DMS114 treated with DMSO at 0.1 percent for 48 hours (cell line): ENCODE measurements at regions not wholly inside any gene's neighbourhood (a gene's known extent, or its start where the extent isn't known, plus 50 kb on each side); places are given as distances from the start of the nearest gene placed in this dataset.
"Not testable (repeated sequence)": the region's sequence is repeated elsewhere in the genome, so short reads cannot be mapped to it uniquely, and the experiment has no call there.

Source experiments
- DNase-seq: peaks from one replicate; lab custom pipeline; 2025; ENCODE audit not compliant: unreplicated experiment; lab: John Stamatoyannopoulos, UW

GRCh38 chr5:40165789-40166728 lies 513.7 kb upstream of the PTGER4 start:
- no peak for DNase-seq

GRCh38 chr5:40165106-40165788 lies 514.5 kb upstream of the PTGER4 start:
- no peak for DNase-seq

- no peak for DNase-seq
Measured at GRCh38 chr5:40160435-40160834, 519.3 kb upstream of the PTGER4 start.

- DNase-seq: no peak
Measured at GRCh38 chr5:40154194-40154593, 525.5 kb upstream of the PTGER4 start.

GRCh38 chr5:40150896-40151295 lies 528.8 kb upstream of the PTGER4 start:
- DNase-seq: no peak

GRCh38 chr5:40141896-40142295 lies 537.8 kb upstream of the PTGER4 start:
- no peak for DNase-seq

GRCh38 chr5:40141418-40141817 lies 538.3 kb upstream of the PTGER4 start:
- DNase-seq: no peak

GRCh38 chr5:40137223-40137622 lies 542.5 kb upstream of the PTGER4 start:
- DNase-seq: no peak

- DNase-seq: no peak
Measured at GRCh38 chr5:40134883-40135520, 544.7 kb upstream of the PTGER4 start.

GRCh38 chr5:40124367-40124766 lies 555.3 kb upstream of the PTGER4 start:
- DNase-seq: no peak

- no peak for DNase-seq
Measured at GRCh38 chr5:40121236-40121635, 558.5 kb upstream of the PTGER4 start.

- DNase-seq: no peak
Measured at GRCh38 chr5:40112875-40113274, 566.8 kb upstream of the PTGER4 start.

GRCh38 chr5:40111036-40111435 lies 568.7 kb upstream of the PTGER4 start:
- not testable (repeated sequence) for DNase-seq

GRCh38 chr5:40108764-40109390 lies 570.8 kb upstream of the PTGER4 start:
- DNase-seq: not testable (repeated sequence)

GRCh38 chr5:40107786-40108185 lies 571.9 kb upstream of the PTGER4 start:
- not testable (repeated sequence) for DNase-seq

- no peak for DNase-seq
Measured at GRCh38 chr5:40106847-40107246, 572.9 kb upstream of the PTGER4 start.

- DNase-seq: no peak
Measured at GRCh38 chr5:40098313-40098712, 581.4 kb upstream of the PTGER4 start.

GRCh38 chr5:40093550-40093949 lies 586.2 kb upstream of the PTGER4 start:
- no peak for DNase-seq

GRCh38 chr5:40089269-40089668 lies 590.4 kb upstream of the PTGER4 start:
- no peak for DNase-seq

- DNase-seq: no peak
Measured at GRCh38 chr5:40084614-40085013, 595.1 kb upstream of the PTGER4 start.

GRCh38 chr5:40082313-40082712 lies 597.4 kb upstream of the PTGER4 start:
- DNase-seq: no peak
